GM21825 (cell line): ENCODE measurements at regions not wholly inside any gene's neighbourhood (a gene's known extent, or its start where the extent isn't known, plus 50 kb on each side); places are given as distances from the start of the nearest gene placed in this dataset.
"Not testable (repeated sequence)": the region's sequence is repeated elsewhere in the genome, so short reads cannot be mapped to it uniquely, and the experiment has no call there.

ENCODE experiments used
- ATAC-seq: cut with Tn5 transposase; IDR thresholded peaks from one replicate; pipeline ENCODE4 v1.9.1; 2021; ENCODE audit warnings: mild to moderate bottlenecking, moderate library complexity; ENCODE audit not compliant: unreplicated experiment

GRCh38 chr14:105894978-105895881 is 368.8 kb downstream of the TMEM121 start:
- no peak for ATAC-seq

GRCh38 chr14:105896206-105896605 is 369.8 kb downstream of the TMEM121 start:
- ATAC-seq: not testable (repeated sequence)

GRCh38 chr14:105896961-105897724 is 370.8 kb downstream of the TMEM121 start:
- not testable (repeated sequence) for ATAC-seq

DNA sequence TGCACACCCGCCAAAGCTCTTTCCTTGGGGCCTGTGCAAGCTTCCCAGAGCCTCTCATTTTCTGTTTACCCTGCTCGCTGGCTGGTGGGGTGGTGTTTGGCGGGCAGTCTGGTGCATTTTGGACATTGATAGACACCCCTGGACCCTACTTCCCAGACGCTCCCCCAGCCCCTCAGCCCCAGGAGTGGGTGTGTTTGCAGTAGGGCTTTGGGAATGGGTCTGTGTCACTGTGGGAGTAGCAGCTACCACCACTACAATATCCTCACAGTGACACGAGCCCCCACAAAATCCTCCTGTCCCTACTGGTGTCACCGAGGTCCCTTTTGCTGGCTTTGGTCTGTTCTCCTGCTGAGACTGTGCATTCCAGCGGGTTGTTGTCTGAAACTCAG is 371.3 kb downstream of the TMEM121 start:
- no peak for ATAC-seq

GRCh38 chr14:105898482-105899010 is 372.2 kb downstream of the TMEM121 start:
- no peak for ATAC-seq

DNA sequence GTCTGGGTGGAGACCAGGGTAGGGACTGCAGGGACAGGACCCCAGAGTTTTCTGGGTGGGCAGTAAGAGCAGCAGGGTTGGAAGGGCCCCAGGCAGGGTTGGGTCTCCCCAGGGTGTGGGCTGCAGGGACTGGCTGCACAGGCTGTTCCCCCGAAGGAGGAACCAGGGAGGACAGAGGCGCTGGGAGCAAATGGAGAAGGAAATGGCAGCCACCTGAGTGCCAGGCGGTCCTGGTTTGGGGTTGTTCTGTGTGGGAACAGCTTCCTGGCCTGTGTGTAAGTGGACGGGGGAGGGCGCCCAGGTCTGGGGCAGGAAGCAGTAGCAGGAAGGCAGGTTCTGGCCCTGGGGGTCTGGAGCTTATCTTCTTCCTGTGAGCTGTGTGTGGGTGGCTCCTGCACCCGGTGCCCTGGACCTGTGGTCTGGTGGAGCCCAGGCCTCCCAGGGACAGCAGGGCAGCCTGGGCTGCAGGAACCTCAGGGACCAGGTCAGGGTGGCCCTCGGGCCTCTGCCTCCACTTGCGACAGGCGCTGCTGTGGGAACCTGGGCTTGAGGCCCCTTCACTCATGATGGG is 372.8 kb downstream of the TMEM121 start:
- no peak for ATAC-seq

DNA sequence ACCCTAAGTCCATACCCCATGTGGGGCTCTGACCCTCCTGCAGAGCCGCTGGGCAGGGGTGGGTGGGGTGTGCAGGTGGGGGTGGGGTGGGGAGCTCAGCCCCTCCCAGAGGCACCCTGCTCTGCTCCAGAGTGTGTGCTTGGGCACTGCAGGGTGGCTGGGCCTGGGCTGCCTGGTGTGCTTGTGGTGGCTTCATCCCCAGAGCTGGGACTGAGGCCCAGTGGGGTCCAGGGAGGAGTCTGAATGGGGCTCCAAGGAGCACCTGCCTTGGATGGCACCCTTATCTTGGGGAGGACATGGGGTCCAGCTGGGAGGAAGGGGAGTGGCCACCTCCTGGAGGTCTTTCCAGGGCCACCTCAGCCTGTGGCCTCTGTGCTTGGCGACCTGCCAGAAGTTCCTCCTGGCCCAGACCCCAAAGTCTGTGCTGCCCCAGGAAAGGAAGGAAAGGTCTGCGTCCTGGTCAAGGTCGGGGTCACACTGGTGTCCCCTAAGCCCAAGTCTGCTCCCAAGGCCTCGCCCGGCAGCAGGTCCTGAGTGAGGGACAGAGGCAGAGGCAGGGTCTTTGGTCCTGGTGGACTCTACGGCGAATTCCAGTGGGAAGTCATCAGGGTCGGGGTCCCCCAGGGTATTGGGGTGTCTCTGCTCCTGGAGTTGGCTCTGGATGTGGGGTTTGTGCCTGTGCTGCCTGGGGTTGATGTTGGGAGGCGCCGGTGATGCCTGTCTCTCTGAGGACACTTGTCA is 373.4 kb downstream of the TMEM121 start:
- no peak for ATAC-seq

DNA sequence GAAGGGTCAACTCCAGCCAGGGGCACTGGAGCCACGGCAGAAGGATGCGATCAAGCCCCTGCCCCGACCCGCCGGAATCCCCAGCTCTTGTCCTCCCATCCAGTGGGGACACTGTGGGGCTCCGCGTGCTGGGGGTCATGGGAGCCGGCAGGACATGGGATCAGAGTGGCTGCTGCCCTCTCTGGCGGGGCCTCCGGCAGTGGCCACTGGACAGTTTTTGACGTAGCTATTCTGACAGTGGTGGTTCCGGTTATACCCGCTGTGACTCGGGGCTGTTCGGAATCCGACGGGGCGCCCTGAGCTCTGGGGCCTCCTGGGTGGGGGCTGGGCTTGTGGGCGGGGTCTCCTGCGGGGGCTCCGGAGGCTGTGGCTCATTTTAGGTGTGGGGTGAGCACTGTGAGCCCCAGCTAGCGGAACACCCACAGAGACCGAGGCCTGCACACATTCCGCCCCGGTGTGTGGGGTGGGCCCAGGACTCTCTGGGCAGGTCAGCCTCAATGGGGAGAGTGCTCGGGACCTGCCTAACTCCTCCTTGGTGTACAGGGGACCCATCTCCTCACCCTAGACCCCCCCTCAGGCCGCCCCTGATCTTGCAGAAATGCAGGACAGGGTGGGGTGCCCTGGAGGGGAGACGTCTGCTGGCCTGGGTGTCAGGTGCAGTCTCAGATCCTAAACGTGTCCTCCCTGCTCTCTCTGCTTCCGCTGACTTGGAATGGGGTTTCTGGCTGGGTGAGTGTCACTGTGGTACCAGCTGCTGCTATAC is 374.2 kb downstream of the TMEM121 start:
- ATAC-seq: no peak

GRCh38 chr14:105901226-105901625 is 374.8 kb downstream of the TMEM121 start:
- no peak for ATAC-seq

- ATAC-seq: no peak
Measured at GRCh38 chr14:105902131-105902898, 375.9 kb downstream of the TMEM121 start.

GRCh38 chr14:105902899-105903165 is 376.4 kb downstream of the TMEM121 start:
- ATAC-seq: not testable (repeated sequence)

- ATAC-seq: no peak
Measured at GRCh38 chr14:105903971-105904370, 377.6 kb downstream of the TMEM121 start.

DNA sequence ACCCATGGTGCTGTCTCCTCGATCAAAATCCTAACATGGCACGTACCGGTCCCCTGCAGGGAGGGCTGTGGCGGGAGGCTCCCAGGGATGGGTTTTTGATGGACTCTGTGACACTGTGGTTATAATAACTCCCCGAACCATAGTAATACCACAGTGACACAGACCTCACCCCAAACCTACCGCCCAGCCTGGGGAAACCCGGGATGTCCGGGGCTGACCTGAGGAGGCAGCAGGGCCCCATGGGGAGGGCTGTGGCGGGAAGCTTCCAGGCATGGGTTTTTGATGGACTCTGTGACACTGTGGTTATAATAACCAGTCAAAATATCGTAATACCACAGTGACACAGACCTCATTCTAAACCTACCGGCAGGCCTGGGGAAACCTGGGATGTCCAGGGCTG is 378.0 kb downstream of the TMEM121 start:
- no peak for ATAC-seq

DNA sequence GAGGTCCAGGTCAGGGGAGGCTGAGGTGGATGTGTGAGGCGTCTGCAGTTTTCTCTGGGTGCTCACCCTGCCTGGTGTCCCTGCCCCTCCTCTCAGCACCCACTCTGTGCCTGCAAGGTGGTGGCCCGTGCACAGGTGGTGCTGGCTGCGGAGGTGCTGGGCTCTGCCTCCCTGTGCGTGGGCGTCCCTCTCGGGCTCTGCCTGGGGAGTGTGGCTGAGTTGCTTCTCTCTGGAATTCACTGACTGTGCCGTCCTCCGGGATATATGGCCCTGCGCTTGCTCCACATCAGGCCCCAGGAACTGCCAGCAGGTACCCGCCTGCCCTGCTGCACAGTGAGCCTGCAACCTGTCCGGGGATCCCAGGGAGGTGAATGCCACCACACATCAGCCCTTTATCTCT is 379.1 kb downstream of the TMEM121 start:
- no peak for ATAC-seq

GRCh38 chr14:105907276-105907675 is 380.9 kb downstream of the TMEM121 start:
- no peak for ATAC-seq

- ATAC-seq: no peak
Measured at GRCh38 chr14:105908006-105908405, 381.6 kb downstream of the TMEM121 start.

DNA sequence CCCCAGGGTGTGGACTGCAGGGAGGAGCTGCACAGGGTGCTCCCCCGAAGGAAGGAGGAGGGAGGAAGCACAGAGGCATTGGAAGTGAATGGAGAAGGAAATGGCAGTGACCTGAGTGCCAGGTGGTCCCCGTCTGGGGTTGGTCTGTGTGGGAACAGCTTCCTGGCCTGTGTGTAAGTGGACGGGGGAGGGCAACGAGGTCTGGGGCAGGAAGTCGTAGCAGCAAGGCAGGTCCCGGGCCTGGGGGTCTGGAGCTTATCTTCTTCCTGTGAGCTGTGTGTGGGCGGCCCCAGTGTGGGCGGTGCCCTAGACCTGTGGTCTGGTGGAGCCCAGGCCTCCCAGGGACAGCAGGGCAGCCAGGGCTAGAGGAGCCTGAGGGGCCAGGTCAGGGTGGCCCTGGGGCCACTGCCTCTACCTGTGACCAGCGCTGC is 382.1 kb downstream of the TMEM121 start:
- no peak for ATAC-seq

DNA sequence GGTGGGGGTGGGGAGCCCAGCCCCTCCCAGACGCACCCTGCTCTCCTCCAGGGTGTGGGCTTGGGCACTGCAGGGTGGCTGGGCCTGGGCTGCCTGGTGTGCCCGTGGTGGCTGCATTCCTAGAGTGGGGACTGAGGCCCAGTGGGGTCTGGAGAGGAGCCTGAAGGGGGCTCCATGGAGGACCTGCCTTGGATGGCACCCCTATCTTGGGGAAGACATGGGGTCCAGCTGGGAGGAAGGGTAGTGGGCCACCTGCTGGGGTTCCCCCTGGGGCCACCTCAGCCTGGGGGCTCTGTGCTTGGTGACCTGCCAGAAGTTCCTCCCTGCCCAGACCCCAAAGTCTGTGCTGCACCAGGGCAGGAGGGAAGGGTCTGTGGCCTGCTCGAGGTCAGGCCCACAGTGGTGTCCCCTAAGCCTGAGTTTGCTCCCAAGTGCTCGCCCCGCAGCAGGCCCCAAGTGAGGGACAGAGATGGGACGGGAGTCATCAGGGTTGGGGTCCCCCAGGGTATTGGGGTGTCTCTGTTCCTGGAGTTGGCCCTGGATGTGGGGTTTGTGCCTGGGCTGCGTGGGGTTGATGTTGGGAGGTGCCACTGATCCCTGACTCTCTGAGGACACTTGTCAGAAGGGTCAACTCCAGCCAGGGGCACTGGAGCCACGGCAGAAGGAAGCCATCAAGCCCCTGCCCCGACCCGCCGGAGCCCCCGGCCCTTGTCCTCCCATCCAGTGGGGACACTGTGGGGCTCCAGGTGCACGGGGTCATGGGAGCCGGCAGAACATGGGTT is 382.9 kb downstream of the TMEM121 start:
- no peak for ATAC-seq

- ATAC-seq: not testable (repeated sequence)
Measured at GRCh38 chr14:105909828-105910120, 383.4 kb downstream of the TMEM121 start.
